ENCODE measurements at regions not wholly inside any gene's neighbourhood (a gene's known extent, or its start where the extent isn't known, plus 50 kb on each side); places are given as distances from the start of the nearest gene placed in this dataset.

GRCh38 chr20:58014628-58015315, 213.7 kb downstream of the ANKRD60 start:
- TF ChIP-seq CTCF (IDR thresholded peaks at IDR 0.05; ENCODE audit: low read depth, low read length) = no peak
- no peak for TF ChIP-seq EZH2phosphoT487 (IDR thresholded peaks at IDR 0.05; ENCODE audit: low read depth)
